Endothelial cell of umbilical vein (primary cell): ENCODE measurements at regions not wholly inside any gene's neighbourhood (a gene's known extent, or its start where the extent isn't known, plus 50 kb on each side); places are given as distances from the start of the nearest gene placed in this dataset.

Source experiments
- BruUV-seq: library from RNA; stranded (reverse); fragments of 400-500 nt; replicated peaks from 2 replicates; lab custom pipeline; 2021; lab: Mats Ljungman, UMichigan
- CTCF ChIA-PET: fragments of 300-600, 350-600 bp; sonication (Branson Sonifier 250); formaldehyde crosslinking; loops from one replicate; lab custom pipeline; 2021; ENCODE audit warnings: antibody characterized with exemption, inconsistent platforms; lab: Charles Lee
- POLR2A ChIA-PET: fragments of 300-600, 350-600 bp; sonication (Branson Sonifier 250); formaldehyde crosslinking; loops from one replicate; lab custom pipeline; 2021; ENCODE audit warnings: antibody characterized with exemption, inconsistent platforms; lab: Charles Lee
- DNase-seq: peaks from one replicate; pipeline ENCODE4 v3.0.0-alpha.2; 2011; ENCODE audit warnings: low read depth, low spot score
- FAIRE-seq: peaks from 2 replicates; lab custom pipeline; 2011; peaks lifted over from hg19 to GRCh38; lab: Jason Lieb, UNC
- H2AFZ ChIP-seq: 2 replicates; pipeline ENCODE4 v1.6.0; 2012; ENCODE audit warnings: low read depth, low read length, control low read depth, inconsistent platforms
- H3K27ac ChIP-seq: 2 replicates; pipeline ENCODE4 v1.5.1; 2011; ENCODE audit warnings: low read depth, mild to moderate bottlenecking, control low read depth, low read length, moderate library complexity; ENCODE audit not compliant: insufficient read depth
- H3K27me3 ChIP-seq, 2 experiments: 2 replicates each; pipeline versions ENCODE4 v1.6.0 to v1.6.1; 2011; ENCODE audit warnings: low read length in 2 of 2, mixed read lengths in 1 of 2; ENCODE audit not compliant: control insufficient read depth in 2 of 2, insufficient read depth in 2 of 2
- H3K36me3 ChIP-seq, 2 experiments: 2 replicates in 1 of 2; 3 replicates in 1 of 2; pipeline ENCODE4 v1.5.1; 2011; ENCODE audit warnings: low read length in 2 of 2, mild to moderate bottlenecking in 1 of 2, moderate library complexity in 1 of 2; ENCODE audit not compliant: control insufficient read depth in 2 of 2, insufficient read depth in 2 of 2; ENCODE audit errors: extremely low read depth in 1 of 2
- H3K4me1 ChIP-seq: 3 replicates; pipeline ENCODE4 v1.5.1; 2011; ENCODE audit warnings: mild to moderate bottlenecking, low read length; ENCODE audit not compliant: control insufficient read depth, insufficient read depth; ENCODE audit errors: extremely low read depth
- H3K4me2 ChIP-seq: 2 replicates; pipeline ENCODE4 v1.6.1; 2011; ENCODE audit warnings: low read length, control low read depth, mixed read lengths; ENCODE audit not compliant: insufficient read depth
- H3K4me3 ChIP-seq, 3 experiments: fragments of 200-600 bp in 1 of 3; sonication (generic), shearing (Covaris generic) in 1 of 3; replicated peaks in 1 of 3; 2 replicates each; pipeline ENCODE4 v1.5.1; 2011 to 2016; ENCODE audit warnings: control low read depth in 3 of 3, low read length in 3 of 3, mild to moderate bottlenecking in 2 of 3, inconsistent platforms in 1 of 3, low read depth in 1 of 3, moderate library complexity in 1 of 3; ENCODE audit not compliant: insufficient read depth in 1 of 3
- H3K79me2 ChIP-seq: 2 replicates; pipeline ENCODE4 v1.6.0; 2012; ENCODE audit warnings: low read length, inconsistent platforms; ENCODE audit not compliant: control insufficient read depth, insufficient read depth
- H3K9ac ChIP-seq: replicated peaks from 2 replicates; pipeline ENCODE3; 2011; ENCODE audit warnings: low read length, control low read depth; ENCODE audit not compliant: insufficient read depth; ENCODE audit errors: extremely low read depth
- H3K9me1 ChIP-seq: replicated peaks from 3 replicates; pipeline ENCODE4 v1.6.0; 2011; ENCODE audit warnings: mild to moderate bottlenecking, low read length; ENCODE audit not compliant: control insufficient read depth, insufficient read depth; ENCODE audit errors: extremely low read depth
- H3K9me3 ChIP-seq: replicated peaks from 2 replicates; pipeline ENCODE4 v1.5.1; 2012; ENCODE audit warnings: low read length, inconsistent platforms; ENCODE audit not compliant: control insufficient read depth, insufficient read depth
- H4K20me1 ChIP-seq: replicated peaks from 2 replicates; pipeline ENCODE3; 2011; ENCODE audit warnings: mild to moderate bottlenecking, low read length; ENCODE audit not compliant: control insufficient read depth, insufficient read depth; ENCODE audit errors: extremely low read depth
- EZH2 ChIP-seq: IDR thresholded peaks from 2 replicates; pipeline ENCODE4 v1.6.1; 2012; ENCODE audit warnings: borderline replicate concordance, low read depth, mild to moderate bottlenecking, moderate library complexity, low read length, inconsistent platforms; ENCODE audit not compliant: severe bottlenecking
- FOS ChIP-seq: IDR thresholded peaks from 2 replicates; pipeline ENCODE4 v1.6.1; 2011; ENCODE audit warnings: mild to moderate bottlenecking, low read length, moderate library complexity, borderline replicate concordance; ENCODE audit not compliant: insufficient read depth
- GATA2 ChIP-seq: IDR thresholded peaks from 2 replicates; pipeline ENCODE4 v1.7.0; 2011; ENCODE audit warnings: low read depth, mild to moderate bottlenecking, moderate library complexity, mixed read lengths, low read length; ENCODE audit not compliant: insufficient read length, insufficient read depth
- JUN ChIP-seq: IDR thresholded peaks from 2 replicates; pipeline ENCODE4 v1.6.1; 2011; ENCODE audit warnings: borderline replicate concordance, low read depth; ENCODE audit not compliant: insufficient read length, insufficient read depth
- MAX ChIP-seq: IDR thresholded peaks from 2 replicates; pipeline ENCODE4 v1.6.1; 2011; ENCODE audit not compliant: insufficient read depth, insufficient read length
- MYC ChIP-seq: IDR thresholded peaks from one replicate; pipeline ENCODE4 v1.6.1; 2011; ENCODE audit warnings: mild to moderate bottlenecking, low read depth, low read length
- POLR2A ChIP-seq: IDR thresholded peaks from 2 replicates; pipeline ENCODE4 v1.6.1; 2012; ENCODE audit warnings: low read depth, mild to moderate bottlenecking, control low read depth, low read length
- POLR2AphosphoS5 ChIP-seq: IDR thresholded peaks from 2 replicates; pipeline ENCODE4 v1.6.1; 2012; ENCODE audit warnings: low read depth, mild to moderate bottlenecking, control low read depth, low read length, moderate library complexity; ENCODE audit not compliant: insufficient read depth
- dilution Hi-C: fragments of 300-500 bp; cut with MboI; formaldehyde crosslinking; loops from one replicate; pipeline ENCODE4 v1.15.0; 2019; ENCODE audit warnings: low sequenced_read_pairs; ENCODE audit not compliant: extremely low pct_ligation_motif_present
- intact Hi-C: fragments of 100-400 bp; cut with micrococcal nuclease; formaldehyde crosslinking; loops from one replicate; pipeline ENCODE4 v1.10.0; 2022
- TF ChIP-seq, protein P1 (sequence below), 2 donors: IDR thresholded peaks; 1 replicate in 1 of 2; 2 replicates in 1 of 2; pipeline ENCODE4 v1.5.1; 2011; ENCODE audit warnings: low read length in 2 of 2, mild to moderate bottlenecking in 2 of 2, moderate library complexity in 2 of 2, control low read depth in 1 of 2, inconsistent platforms in 1 of 2, low read depth in 1 of 2; ENCODE audit not compliant: insufficient read depth in 1 of 2; ENCODE audit errors: extremely low read depth in 1 of 2

DNA sequence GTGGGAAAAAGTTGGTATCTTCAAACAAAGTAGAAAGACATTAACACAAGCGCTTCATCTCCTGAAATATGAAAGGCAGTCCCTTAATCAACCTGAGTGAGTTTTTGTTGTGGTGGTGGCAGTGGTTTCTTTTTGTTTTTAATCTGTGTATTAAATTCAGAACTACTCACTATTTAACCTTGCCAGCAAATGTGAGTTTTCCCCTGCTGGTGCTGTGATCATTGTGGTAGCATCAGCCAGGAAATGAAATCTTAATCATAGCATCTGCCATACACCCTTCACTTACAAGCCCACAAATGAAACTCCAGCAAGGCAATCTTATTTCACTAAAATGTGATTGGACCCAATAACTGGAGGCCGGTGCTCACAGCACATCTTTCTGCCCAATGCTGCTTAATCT is 229.7 kb downstream of the SHOX2 start:
- H3K4me1 ChIP-seq = no peaks in the 10 kb centered on the region
- no peak overlapping the region for H2AFZ ChIP-seq
- no peak overlapping the region for H3K27ac ChIP-seq
- TF ChIP-seq POLR2AphosphoS5 = no peak
- no peak for TF ChIP-seq MAX
- TF ChIP-seq, protein P1, sequence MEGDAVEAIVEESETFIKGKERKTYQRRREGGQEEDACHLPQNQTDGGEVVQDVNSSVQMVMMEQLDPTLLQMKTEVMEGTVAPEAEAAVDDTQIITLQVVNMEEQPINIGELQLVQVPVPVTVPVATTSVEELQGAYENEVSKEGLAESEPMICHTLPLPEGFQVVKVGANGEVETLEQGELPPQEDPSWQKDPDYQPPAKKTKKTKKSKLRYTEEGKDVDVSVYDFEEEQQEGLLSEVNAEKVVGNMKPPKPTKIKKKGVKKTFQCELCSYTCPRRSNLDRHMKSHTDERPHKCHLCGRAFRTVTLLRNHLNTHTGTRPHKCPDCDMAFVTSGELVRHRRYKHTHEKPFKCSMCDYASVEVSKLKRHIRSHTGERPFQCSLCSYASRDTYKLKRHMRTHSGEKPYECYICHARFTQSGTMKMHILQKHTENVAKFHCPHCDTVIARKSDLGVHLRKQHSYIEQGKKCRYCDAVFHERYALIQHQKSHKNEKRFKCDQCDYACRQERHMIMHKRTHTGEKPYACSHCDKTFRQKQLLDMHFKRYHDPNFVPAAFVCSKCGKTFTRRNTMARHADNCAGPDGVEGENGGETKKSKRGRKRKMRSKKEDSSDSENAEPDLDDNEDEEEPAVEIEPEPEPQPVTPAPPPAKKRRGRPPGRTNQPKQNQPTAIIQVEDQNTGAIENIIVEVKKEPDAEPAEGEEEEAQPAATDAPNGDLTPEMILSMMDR (IDR thresholded peaks at IDR 0.05; ENCODE audit: extremely low read depth in 1 of 2, insufficient read depth in 1 of 2, low read depth in 1 of 2, low read length in 2 of 2) = no peak
- TF ChIP-seq GATA2 = no peak
- TF ChIP-seq EZH2 = no peak
- TF ChIP-seq MYC = no peak
- no peak for TF ChIP-seq POLR2A
- no peak for TF ChIP-seq FOS
- TF ChIP-seq JUN = no peak
- dilution Hi-C loops (no loop called here), intact Hi-C loops (no loop called here)
- H3K27me3 ChIP-seq = no peaks in the 10 kb centered on the region
- no peaks in the 10 kb centered on the region for H4K20me1 ChIP-seq
- DNase-seq (no peak), FAIRE-seq (no peak)
- no TSS peak for BruUV-seq
- no peak overlapping the region for H3K9ac ChIP-seq
- H3K4me3 ChIP-seq = no peak overlapping the region
- ChIA-PET POLR2A (no interaction called here), CTCF (interaction anchor here (0.6 kb wide), 1 partner anchor 270 kb away, joined by 3 read pairs; no protein-coding TSS in a partner anchor)
- H3K4me2 ChIP-seq = no peak overlapping the region
- H3K9me1 ChIP-seq = no peaks in the 10 kb centered on the region
- H3K9me3 ChIP-seq = no peaks in the 10 kb centered on the region
- H3K36me3 ChIP-seq = no peaks in the 10 kb centered on the region
- H3K79me2 ChIP-seq = no peaks in the 10 kb centered on the region
